ENCODE measurements at regions not wholly inside any gene's neighbourhood (a gene's known extent, or its start where the extent isn't known, plus 50 kb on each side); places are given as distances from the start of the nearest gene placed in this dataset.

DNA sequence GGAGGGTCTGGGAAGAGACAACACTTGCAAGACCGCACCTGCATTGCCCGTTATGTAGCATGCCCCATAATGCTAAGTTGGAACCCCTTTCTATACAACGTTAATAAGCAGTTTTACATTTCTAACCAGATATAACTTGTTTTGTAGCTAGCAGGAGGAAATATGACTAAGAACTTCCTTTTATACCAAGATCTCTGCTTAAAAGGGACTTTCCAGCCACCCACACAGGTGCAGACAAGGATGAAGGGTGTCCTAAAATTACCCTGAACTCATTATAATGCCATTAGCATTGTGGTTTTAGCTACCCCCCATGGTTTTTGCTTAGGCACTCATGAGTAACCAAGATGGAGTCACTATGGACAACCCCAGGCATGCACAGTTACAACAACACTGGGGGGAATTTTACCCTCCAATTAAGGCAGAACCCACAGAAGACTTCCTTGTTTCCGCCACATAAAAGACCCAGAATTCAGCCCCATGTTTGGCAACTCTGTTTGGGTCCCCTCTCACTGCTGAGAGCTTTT, 362.8 kb downstream of the CBLN2 start:
- Mint-ChIP-seq H3K4me3 (no peak overlapping the region), H3K36me3 (no peaks in the 10 kb centered on the region), H3K9me3 (peaks cover 7% of the 10 kb centered on the region), H3K27ac (peak overlapping the region; percentile 38), H3K27me3 (no peaks in the 10 kb centered on the region), H3K4me1 (peaks cover 7% of the 10 kb centered on the region)
- DNase-seq: peak; percentile 14

DNA sequence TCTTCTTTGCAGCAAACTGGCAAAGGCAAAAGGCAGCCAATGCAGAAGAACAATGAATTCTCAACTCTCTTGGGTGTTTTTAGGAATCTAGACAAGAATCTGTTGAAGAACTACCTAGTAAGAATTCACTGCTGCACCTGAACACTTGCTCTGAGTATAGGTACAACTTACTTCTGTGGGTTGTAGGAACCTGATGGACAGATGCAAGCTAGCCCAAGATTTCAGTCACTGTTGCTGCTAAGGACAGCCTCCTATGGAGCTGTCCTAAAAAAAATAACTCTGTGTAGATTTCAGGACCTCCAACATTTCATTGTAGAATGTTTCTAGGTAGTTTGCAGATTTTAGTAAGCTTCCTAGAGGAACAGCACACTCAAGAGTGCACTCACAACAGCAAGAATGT, 363.5 kb downstream of the CBLN2 start:
- Mint-ChIP-seq H3K9me3 (peaks cover 7% of the 10 kb centered on the region), H3K36me3 (no peaks in the 10 kb centered on the region), H3K27me3 (no peaks in the 10 kb centered on the region), H3K4me3 (no peak overlapping the region), H3K27ac (no peak overlapping the region), H3K4me1 (peaks cover 7% of the 10 kb centered on the region)
- no peak for DNase-seq

DNA sequence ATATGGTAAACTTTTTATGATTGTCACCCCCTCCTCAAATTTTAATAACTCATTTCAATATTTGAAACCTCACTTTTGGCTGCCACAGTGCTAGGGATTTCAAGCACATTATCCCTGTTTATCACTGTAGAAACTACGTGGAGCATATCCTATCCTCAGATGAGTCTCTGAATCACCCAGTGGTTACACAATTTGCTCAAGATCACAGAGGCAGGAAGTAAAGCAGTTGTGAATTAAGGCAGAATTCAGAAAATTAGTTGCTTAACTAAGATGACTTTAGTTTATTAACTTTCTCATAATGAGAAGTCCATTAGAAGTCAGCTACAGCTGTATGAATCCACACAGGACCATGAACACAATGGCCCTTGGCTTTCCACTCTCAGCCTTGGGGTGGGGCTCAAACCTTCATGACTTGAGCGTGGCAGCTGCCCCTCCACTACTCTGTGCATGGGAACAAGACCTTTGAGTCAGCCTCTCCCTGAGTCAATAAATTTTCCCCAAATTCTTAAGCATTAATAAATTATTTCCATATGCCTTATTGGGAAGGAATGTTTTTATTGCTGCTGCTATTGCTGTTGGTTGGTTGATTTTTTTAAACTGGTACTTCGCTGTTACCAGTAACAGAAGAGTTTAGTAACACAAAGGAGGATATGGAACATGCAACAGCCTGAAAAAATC, 369.0 kb downstream of the CBLN2 start:
- H3K9me3 Mint-ChIP-seq: peaks cover 1% of the 10 kb centered on the region
- H3K4me3 Mint-ChIP-seq: no peak overlapping the region
- H3K4me1 Mint-ChIP-seq: no peaks in the 10 kb centered on the region
- no peak for DNase-seq
- H3K27me3 Mint-ChIP-seq: no peaks in the 10 kb centered on the region
- H3K27ac Mint-ChIP-seq: no peak overlapping the region
- no peaks in the 10 kb centered on the region for H3K36me3 Mint-ChIP-seq

DNA sequence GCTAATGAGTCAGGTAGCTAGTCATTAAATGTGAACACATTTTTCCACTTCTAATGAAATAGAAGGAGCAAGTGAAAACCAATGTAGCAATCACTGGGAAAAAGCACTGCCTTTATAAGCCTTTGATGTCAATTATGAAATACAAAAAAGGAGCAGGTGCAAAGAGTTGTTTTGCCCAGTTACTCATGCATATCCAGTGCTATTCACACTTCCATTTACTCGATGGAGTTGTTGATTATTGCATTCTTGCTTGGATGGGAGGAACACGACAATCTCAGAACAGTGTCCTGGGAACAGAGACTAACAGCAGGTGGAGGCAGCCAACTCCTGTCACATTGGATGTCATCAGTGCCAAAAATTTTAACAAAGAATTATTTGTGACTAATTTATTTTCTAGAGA, 372.5 kb downstream of the CBLN2 start:
- no peak overlapping the region for H3K4me3 Mint-ChIP-seq
- H3K27me3 Mint-ChIP-seq: no peaks in the 10 kb centered on the region
- H3K9me3 Mint-ChIP-seq: peaks cover 2% of the 10 kb centered on the region

DNA sequence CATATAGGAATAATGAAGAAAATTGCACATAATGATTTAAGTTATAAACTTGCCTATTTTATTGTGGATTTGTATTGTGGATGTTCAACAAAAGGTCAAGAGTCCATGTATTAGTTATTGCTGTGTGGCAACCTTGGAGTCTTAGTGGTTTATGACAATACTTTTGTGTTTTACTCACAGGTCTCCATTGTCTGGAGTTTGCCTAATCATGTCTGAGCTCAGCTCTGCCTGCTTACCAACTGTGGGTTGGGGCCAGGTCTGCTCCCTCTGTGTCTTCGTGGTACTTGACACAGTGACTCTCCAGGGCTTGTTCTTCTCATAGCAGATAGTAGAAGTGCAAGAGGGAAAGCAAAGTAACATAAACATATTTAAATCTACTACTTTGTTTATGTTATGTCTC, 382.5 kb downstream of the CBLN2 start:
- Mint-ChIP-seq H3K36me3 (no peaks in the 10 kb centered on the region), H3K4me3 (no peak overlapping the region), H3K27ac (no peak overlapping the region), H3K27me3 (no peaks in the 10 kb centered on the region), H3K4me1 (peaks cover 2% of the 10 kb centered on the region), H3K9me3 (peaks cover 1% of the 10 kb centered on the region)
- no peak for DNase-seq

More for the DNA sequence above, 372.5 kb downstream of the CBLN2 start:
- Mint-ChIP-seq H3K36me3 (no peaks in the 10 kb centered on the region), H3K4me1 (no peaks in the 10 kb centered on the region), H3K27ac (no peak overlapping the region)
- no peak for DNase-seq

DNA sequence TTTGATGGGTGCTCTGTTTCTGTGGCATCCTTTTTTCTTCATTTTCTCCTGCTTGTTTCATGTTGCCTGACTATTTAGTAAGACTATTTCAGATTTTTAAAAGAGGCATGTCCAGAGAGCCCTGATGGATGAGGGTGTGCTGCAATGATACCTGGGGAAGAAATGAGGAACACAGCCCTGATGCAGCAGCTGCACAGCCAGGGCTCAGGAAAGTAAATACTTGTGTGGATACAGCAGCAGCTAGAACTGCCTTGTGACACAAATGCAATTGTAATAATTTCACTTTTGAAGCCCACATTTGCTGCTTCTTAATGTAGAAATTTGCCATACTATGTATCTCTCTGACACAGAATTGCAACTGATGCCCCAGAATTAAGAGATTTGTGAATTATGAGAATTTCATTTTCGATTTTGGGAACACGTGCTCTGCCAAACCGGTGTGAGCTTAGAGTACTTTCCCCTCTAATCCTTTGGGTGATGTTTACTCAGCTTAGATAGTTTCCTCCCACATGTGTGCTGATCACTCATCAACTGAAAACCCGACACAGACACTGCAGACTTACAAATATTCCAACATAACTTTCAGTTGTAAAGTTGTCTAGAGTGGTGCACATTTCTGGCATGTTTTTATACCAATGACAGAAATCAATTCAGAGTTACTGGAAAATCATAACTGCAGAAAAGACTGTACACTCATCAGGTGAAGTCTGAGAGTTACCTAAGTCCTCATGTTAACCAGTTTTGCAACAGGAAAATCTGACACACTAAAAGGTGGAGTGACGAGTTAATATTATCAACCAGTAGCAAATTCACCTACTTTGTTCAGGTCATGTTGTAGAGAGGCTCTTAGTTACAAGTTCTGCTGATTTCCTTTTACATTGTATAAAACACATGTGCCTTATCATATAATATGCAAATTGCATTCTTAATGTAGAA, 383.4 kb downstream of the CBLN2 start:
- Mint-ChIP-seq H3K9me3 (peaks cover 1% of the 10 kb centered on the region), H3K27me3 (no peaks in the 10 kb centered on the region), H3K4me1 (peaks cover 2% of the 10 kb centered on the region), H3K27ac (no peak overlapping the region), H3K4me3 (no peak overlapping the region), H3K36me3 (no peaks in the 10 kb centered on the region)
- DNase-seq: no peak

DNA sequence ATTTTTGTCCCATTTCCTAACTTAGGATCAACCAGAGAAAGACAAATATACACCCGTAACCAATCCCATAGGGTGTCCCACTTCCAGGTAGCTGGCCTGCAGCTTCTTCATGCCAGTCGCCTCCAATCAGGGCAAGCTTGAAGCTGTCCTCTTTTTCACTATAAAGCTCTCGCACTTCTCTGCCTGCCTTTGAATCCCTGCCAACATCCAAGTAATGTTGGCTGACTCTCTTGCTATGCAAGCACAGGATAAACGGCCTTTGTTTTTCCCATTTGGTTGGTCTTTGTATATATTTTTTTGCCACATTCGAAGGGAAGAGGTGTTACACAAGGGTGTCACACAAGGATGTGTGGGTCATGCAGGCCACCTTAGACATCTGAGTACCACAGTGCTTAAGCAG, 388.8 kb downstream of the CBLN2 start:
- no peak for DNase-seq
- peaks cover 2% of the 10 kb centered on the region for H3K27me3 Mint-ChIP-seq
- no peak overlapping the region for H3K27ac Mint-ChIP-seq
- no peak overlapping the region for H3K4me3 Mint-ChIP-seq
- H3K36me3 Mint-ChIP-seq: no peaks in the 10 kb centered on the region
- H3K9me3 Mint-ChIP-seq: peaks cover 1% of the 10 kb centered on the region
- H3K4me1 Mint-ChIP-seq: no peaks in the 10 kb centered on the region

DNA sequence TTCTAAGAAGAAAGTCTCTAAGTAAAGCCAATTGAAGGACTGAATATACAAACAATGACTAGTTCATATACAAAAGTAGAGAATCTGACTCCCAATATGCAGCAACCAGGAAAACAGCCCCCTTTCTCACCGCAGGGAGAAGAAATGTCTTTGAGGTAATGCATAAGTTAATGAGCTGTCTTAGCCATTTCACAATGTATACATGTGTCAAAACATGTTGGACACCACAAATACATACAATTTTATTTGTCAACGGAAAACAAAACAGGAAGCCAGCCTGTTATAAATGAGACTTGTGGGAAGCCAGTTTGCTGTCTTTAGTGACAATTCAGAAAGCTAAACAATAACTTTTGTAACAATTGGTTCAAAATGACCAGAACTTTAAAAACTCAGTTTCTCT, 389.2 kb downstream of the CBLN2 start:
- no peaks in the 10 kb centered on the region for H3K36me3 Mint-ChIP-seq
- H3K27ac Mint-ChIP-seq: no peak overlapping the region
- H3K9me3 Mint-ChIP-seq: peaks cover 1% of the 10 kb centered on the region
- no peak for DNase-seq
- no peak overlapping the region for H3K4me3 Mint-ChIP-seq
- peaks cover 2% of the 10 kb centered on the region for H3K27me3 Mint-ChIP-seq
- no peaks in the 10 kb centered on the region for H3K4me1 Mint-ChIP-seq

DNA sequence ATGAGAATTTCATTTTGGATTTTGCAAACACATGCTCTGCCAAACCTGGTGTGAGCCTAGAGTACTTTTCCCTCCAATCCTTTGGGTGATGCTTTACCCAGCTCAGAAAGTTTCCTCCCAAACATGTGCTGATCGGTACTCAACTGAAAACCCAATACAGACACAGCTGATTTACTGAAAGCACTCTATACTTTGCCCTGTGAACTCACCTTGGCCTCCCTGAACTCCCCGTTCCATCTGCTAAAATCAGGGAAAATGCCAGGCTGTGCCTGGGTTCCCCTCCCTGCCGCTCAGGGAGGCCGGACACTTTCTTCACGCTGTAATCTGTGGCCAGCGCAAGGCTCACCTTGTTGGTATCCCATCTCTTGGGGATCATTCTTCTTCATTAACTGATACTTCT, 391.2 kb downstream of the CBLN2 start:
- no peaks in the 10 kb centered on the region for H3K4me1 Mint-ChIP-seq
- H3K36me3 Mint-ChIP-seq: no peaks in the 10 kb centered on the region
- no peaks in the 10 kb centered on the region for H3K9me3 Mint-ChIP-seq
- H3K4me3 Mint-ChIP-seq: no peak overlapping the region
- H3K27me3 Mint-ChIP-seq: peaks cover 2% of the 10 kb centered on the region
- H3K27ac Mint-ChIP-seq: no peak overlapping the region
- DNase-seq: no peak

DNA sequence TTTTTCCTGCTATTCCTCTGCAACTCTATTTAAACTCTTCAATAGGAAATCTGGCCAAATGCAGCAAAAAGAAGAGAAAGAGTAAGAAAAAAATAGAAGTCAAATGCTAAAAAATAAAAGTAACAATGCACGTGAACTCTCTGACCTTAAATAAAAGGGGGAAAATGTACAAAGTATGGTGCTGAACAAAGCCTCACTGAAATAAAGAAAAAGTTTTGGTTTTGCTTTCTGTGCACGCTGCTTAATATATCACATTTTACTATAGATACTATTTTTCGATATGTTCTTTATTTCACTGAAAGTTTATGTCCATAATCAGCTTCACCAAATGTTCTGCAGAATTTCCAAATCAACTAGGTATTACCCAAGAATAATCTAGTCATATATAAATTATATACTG, 396.3 kb downstream of the CBLN2 start:
- H3K27me3 Mint-ChIP-seq: no peaks in the 10 kb centered on the region
- no peak overlapping the region for H3K4me3 Mint-ChIP-seq
- DNase-seq: no peak
- H3K4me1 Mint-ChIP-seq: no peaks in the 10 kb centered on the region
- no peaks in the 10 kb centered on the region for H3K36me3 Mint-ChIP-seq
- no peaks in the 10 kb centered on the region for H3K9me3 Mint-ChIP-seq
- no peak overlapping the region for H3K27ac Mint-ChIP-seq

DNA sequence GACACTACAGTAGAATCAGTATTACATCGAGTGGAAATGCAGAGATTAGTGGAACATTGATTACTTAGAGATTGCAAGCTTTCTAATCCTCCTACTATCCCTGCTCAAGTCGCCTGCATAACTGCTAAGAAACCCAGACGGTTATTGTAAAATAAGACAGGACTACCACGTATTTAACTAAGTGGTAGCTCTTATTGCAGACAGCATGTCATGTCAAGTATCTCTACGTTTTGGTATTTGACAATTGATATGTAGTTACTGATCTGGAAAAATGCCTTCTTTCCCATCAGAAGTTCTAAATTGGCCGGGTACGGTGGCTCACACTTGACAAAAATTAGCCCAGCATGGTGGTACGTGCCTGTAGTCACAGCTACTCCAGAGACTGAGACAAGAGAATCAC, 404.1 kb downstream of the CBLN2 start:
- Mint-ChIP-seq H3K27ac (no peak overlapping the region), H3K4me3 (no peak overlapping the region), H3K9me3 (peaks cover 4% of the 10 kb centered on the region), H3K36me3 (no peaks in the 10 kb centered on the region), H3K27me3 (no peaks in the 10 kb centered on the region), H3K4me1 (no peaks in the 10 kb centered on the region)
- DNase-seq: no peak

DNA sequence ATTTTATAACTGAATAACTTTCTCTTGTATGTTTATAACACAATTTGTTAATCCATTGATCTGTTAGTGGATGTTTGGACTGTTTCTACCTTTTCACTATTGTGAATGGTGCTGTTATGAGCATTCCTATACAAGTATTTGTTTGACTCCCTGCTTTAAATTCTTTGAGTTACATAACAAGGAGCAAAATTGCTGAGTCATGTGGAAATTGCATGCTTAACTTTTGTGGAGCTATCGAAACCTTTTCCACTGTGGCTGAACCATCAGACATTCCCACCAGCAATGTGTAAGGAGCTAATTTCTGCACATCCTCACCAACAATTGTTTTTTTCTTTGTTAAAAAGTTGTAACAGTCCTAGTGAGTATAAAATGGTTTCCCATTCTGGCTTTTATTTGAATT, 415.5 kb downstream of the CBLN2 start:
- DNase-seq: no peak
- Mint-ChIP-seq H3K36me3 (no peaks in the 10 kb centered on the region), H3K27ac (no peak overlapping the region), H3K4me1 (no peaks in the 10 kb centered on the region), H3K4me3 (no peak overlapping the region), H3K9me3 (no peaks in the 10 kb centered on the region), H3K27me3 (no peaks in the 10 kb centered on the region)

DNA sequence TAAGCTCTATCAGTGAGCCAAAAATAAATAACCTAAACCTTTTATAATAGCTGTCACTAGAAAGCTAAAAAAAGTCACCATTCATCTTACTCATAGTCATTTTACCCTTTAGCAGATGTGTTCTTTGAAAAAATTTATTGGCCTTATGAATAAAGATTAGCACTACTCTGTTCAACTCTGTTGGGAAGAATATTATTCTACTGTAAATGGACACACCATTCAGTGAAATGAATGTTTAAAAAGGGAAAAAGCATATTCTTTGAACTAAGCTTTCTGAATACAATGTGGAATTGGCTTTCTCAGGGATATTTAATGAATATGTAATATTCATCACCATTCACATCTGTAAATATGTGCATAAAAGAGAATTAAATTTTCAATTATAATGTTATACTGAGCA, 422.0 kb downstream of the CBLN2 start:
- no peaks in the 10 kb centered on the region for H3K4me1 Mint-ChIP-seq
- no peak overlapping the region for H3K27ac Mint-ChIP-seq
- H3K27me3 Mint-ChIP-seq: no peaks in the 10 kb centered on the region
- no peak for DNase-seq
- H3K9me3 Mint-ChIP-seq: no peaks in the 10 kb centered on the region
- H3K4me3 Mint-ChIP-seq: no peak overlapping the region
- no peaks in the 10 kb centered on the region for H3K36me3 Mint-ChIP-seq

DNA sequence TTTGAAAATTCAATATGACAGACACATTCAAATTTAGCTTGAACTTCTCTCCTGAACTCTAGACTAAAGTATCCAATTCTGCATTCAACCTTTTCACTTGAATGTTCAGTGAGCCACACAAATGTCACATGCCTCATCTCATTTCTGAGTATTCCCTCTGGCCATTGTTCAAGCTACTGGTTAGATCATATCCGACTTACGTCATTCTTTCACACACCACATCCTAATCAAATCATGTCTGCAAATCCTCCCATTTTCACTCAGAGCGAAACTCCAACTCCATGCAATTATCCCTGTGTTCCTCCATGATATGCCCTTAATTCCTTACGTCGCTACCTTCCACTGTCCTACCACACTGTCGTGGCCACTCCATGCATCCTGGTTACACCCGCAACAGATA, 425.1 kb downstream of the CBLN2 start:
- no peaks in the 10 kb centered on the region for H3K9me3 Mint-ChIP-seq
- H3K27ac Mint-ChIP-seq: no peak overlapping the region
- no peak overlapping the region for H3K4me3 Mint-ChIP-seq
- no peaks in the 10 kb centered on the region for H3K27me3 Mint-ChIP-seq
- no peaks in the 10 kb centered on the region for H3K4me1 Mint-ChIP-seq
- no peak for DNase-seq
- no peaks in the 10 kb centered on the region for H3K36me3 Mint-ChIP-seq

DNA sequence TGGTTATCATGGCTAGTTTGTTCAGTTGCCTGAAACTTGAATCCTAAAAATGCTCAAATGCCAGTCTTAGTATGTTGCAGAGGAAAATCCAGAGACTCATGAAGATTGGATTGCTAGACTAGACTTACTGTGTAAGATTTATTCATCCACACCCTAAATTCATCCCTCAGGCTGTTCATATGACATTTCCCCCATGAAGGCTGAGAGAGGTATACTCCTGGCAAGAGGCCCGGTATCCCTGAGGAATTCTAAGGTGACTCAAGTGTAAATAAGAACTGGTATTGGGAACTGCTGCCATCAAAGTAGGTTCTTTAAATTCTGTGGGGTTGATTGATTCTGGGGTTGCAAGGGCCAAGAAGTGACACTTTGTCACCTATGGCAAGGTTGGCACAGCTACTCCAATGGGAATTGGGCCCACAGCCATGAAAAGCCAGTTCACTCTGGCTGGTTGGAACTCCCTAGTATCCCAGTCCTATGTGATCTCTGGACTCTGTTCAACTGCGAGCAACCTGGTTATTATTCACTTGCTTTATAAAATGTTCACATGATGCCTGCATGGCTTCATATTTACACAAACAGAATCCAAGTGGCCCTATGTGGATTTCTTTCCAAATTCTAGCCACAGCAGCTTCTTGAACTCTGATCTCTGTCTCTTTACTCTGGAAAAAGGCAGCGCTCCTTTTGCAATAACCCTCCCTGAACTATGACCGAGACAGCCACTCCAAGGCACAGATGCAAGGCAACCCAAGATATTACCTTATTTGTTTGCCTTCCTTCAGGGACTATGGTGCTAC, 429.1 kb downstream of the CBLN2 start:
- Mint-ChIP-seq H3K36me3 (no peaks in the 10 kb centered on the region), H3K27ac (no peak overlapping the region), H3K4me1 (no peaks in the 10 kb centered on the region), H3K27me3 (no peaks in the 10 kb centered on the region), H3K4me3 (no peak overlapping the region), H3K9me3 (no peaks in the 10 kb centered on the region)
- DNase-seq: no peak
